ENCODE measurements at regions not wholly inside any gene's neighbourhood (a gene's known extent, or its start where the extent isn't known, plus 50 kb on each side); places are given as distances from the start of the nearest gene placed in this dataset.
A peak's percentile ranks its signal among the peaks of the same experiment; 100 is the strongest.
"Not testable (repeated sequence)": the region's sequence is repeated elsewhere in the genome, so short reads cannot be mapped to it uniquely, and the experiment has no call there.

DNA sequence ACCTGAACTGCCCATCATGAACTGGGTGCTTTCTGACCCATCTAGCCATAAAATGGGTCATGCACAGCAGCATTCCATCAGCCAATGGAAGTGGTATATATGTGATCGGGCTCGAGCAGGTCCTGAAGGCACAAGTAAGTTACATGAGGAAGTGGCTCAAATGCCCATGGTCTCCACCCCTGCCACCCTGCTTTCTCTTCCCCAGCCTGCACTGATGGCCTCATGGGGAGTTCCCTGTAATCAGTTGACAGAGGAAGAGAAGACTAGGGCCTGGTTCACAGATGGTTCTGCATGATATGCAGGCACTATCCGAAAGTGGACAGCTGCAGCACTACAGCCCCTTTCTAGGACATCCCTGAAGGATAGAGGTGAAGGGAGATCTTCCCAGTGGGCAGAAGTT lies 209.9 kb upstream of the HES1 start:
- not testable (repeated sequence) for H3K27me3 ChIP-seq (ENCODE audit: control insufficient read depth, insufficient read depth, low read length, poor library complexity, severe bottlenecking); H3K4me3 ChIP-seq (ENCODE audit: insufficient read depth, low read depth, low read length); H3K9me3 ChIP-seq (ENCODE audit: control insufficient read depth, low read length); H3K36me3 ChIP-seq (ENCODE audit: control insufficient read depth, insufficient read depth, low read length); H3K4me1 ChIP-seq (ENCODE audit: control insufficient read depth, insufficient read depth, low read length); H3K27ac ChIP-seq (ENCODE audit: insufficient read depth, low read depth, low read length, poor library complexity, severe bottlenecking)
- 96 to 100% methylated on average over 1 to 3 of the region's 3 CpGs for WGBS, 2 experiments

DNA sequence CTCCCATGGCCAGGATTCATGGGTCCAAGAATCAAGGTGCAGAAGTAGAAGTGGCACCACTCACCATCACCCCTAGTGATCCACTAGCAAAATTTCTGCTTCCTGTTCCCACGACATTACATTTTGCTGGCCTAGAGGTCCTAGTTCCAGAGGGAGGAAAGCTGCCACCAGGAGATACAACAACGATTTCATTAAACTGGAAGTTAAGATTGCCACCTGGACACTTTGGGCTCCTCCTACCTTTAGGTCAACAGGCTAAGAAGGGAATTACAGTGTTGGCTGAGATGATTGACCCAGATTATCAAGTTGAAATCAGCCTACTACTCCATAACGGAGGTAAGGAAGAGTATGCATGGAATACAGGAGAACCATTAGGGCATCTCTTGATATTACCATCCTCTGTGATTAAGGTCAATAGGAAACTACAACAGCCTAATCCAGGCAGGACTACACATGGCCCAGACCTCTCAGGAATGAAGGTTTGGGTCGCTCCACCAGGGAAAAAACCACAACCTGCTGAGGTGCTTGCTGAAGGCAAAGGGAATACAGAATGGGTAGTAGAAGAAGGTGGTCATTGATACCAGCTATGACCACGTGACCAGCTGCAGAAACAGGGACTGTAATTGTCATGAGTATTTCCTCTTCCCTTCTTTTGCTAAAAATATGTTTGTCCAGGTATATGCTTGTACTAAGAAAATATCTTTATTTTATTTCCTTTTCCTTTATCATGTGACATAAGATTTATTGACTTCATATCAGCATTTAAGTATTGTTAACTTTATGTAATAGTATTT lies 208.3 kb upstream of the HES1 start:
- not testable (repeated sequence) for H3K4me1 ChIP-seq (ENCODE audit: control insufficient read depth, insufficient read depth, low read length); H3K36me3 ChIP-seq (ENCODE audit: control insufficient read depth, insufficient read depth, low read length); H3K27ac ChIP-seq (ENCODE audit: insufficient read depth, low read depth, low read length, poor library complexity, severe bottlenecking); H3K4me3 ChIP-seq (ENCODE audit: insufficient read depth, low read depth, low read length); H3K27me3 ChIP-seq (ENCODE audit: control insufficient read depth, insufficient read depth, low read length, poor library complexity, severe bottlenecking); H3K9me3 ChIP-seq (ENCODE audit: control insufficient read depth, low read length)
- 92 to 96% methylated on average over 5 of the region's 5 CpGs for WGBS, 2 experiments

DNA sequence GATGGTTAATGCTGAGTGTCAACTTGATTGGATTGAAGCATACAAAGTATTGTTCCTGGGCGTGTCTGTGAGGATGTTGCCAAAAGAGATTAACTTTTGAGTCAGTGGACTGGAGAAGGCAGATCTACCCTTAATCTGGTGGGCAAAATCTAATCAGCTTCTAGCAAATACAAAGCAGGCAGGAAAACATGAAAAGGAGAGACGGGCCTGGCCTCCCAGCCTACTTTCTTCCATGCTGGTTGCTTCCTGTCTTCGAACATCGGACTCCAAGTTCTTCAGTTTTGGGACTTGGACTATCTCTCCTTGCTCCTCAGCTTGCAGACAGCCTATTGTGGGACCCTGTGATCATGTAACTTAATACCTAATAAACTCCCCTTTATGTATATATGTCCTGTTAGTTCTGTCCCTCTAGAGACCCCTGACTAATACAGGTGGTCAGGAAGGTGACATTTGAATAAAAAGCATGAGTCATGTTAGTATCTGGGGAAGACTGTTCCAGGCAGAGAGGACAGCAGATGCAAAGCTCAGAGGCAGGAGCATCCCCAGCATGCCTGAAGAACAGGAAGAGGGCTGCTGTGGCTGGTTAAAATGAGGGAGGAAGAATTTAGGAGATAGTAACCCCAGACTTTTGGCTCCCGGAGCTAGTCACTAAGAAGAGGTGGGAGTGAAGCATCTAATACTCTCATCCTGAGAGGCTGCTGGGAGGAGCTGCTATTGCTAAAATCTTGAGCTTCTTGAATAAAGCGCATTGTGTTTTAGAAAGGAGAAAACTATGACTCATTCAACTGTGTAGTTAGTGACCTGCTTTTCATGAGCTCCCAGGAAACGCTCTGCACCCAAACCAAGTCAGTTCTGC lies 207.4 kb upstream of the HES1 start:
- H3K9me3 ChIP-seq (ENCODE audit: control insufficient read depth, low read length), result no peaks in the 10 kb centered on the region
- H3K27me3 ChIP-seq (ENCODE audit: control insufficient read depth, insufficient read depth, low read length, poor library complexity, severe bottlenecking), result no peaks in the 10 kb centered on the region
- no peak overlapping the region for H3K4me3 ChIP-seq (ENCODE audit: insufficient read depth, low read depth, low read length)
- H3K4me1 ChIP-seq (ENCODE audit: control insufficient read depth, insufficient read depth, low read length), result no peaks in the 10 kb centered on the region
- no peaks in the 10 kb centered on the region for H3K36me3 ChIP-seq (ENCODE audit: control insufficient read depth, insufficient read depth, low read length)
- no peak overlapping the region for H3K27ac ChIP-seq (ENCODE audit: insufficient read depth, low read depth, low read length, poor library complexity, severe bottlenecking)
- 87% methylated on average over 7 of the region's 7 CpGs for WGBS, 2 experiments

DNA sequence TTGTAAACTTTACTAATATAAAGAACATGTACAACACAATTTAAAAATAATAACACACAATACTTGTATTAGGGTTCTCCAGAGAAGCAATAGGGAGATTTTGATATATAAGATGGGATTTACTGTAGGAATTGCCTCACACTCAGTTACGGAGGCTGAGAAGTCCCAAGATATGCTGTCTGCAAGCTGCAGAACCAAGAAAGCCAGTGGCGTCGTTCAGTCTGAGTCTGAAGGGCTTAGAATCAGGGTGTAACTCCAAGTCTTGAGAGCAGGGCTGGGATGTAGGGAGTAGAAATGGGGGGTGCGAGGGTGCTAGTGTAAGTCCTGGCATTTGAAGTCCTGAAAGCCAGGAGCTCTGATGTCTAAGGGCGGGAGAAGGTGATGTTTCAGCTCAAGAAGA lies 206.6 kb upstream of the HES1 start:
- Histone ChIP-seq H3K9me3 (ENCODE audit: control insufficient read depth, low read length) (no peaks in the 10 kb centered on the region), H3K4me1 (ENCODE audit: control insufficient read depth, insufficient read depth, low read length) (no peaks in the 10 kb centered on the region), H3K36me3 (ENCODE audit: control insufficient read depth, insufficient read depth, low read length) (no peaks in the 10 kb centered on the region), H3K27ac (ENCODE audit: insufficient read depth, low read depth, low read length, poor library complexity, severe bottlenecking) (no peak overlapping the region), H3K4me3 (ENCODE audit: insufficient read depth, low read depth, low read length) (no peak overlapping the region), H3K27me3 (ENCODE audit: control insufficient read depth, insufficient read depth, low read length, poor library complexity, severe bottlenecking) (no peaks in the 10 kb centered on the region)
- 92 to 94% methylated on average over 5 of the region's 5 CpGs for WGBS, 2 experiments

DNA sequence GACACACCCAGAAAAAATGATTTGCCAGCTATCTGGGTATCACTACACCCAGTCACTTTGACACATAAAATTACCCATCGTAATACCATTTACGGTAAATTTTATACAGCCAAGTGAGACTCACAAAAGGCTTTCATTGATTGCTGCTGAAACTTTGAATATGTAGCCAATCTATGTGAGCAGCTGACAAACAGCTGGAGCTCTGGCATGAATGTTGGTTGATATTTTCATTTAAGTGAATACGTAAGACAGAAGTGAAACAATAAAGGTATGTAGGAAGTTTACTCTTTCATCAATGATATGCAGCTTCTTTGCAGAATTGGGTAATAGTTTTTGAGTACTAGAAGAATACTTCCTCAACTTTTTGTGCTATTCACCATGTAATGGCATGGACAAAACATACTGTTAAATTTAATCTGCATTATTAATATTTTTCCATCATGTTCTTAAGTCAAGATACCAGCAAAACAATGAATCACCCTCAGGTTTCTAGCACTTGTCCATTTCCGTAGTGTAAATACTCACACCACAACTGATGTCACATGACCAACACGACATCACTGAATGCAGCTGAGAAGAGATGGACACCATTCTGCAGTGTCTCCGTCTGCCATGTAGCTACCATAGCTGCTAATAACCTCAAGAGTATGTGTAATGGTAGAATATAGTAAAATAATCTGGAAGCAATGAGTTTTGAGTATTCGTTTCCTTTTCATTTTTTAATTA lies 205.9 kb upstream of the HES1 start:
- no peak overlapping the region for H3K4me3 ChIP-seq (ENCODE audit: insufficient read depth, low read depth, low read length)
- H3K27ac ChIP-seq (ENCODE audit: insufficient read depth, low read depth, low read length, poor library complexity, severe bottlenecking), result no peak overlapping the region
- no peaks in the 10 kb centered on the region for H3K27me3 ChIP-seq (ENCODE audit: control insufficient read depth, insufficient read depth, low read length, poor library complexity, severe bottlenecking)
- WGBS, 2 experiments, result 80 to 98% methylated on average over 6 to 7 of the region's 7 CpGs
- H3K36me3 ChIP-seq (ENCODE audit: control insufficient read depth, insufficient read depth, low read length), result no peaks in the 10 kb centered on the region
- H3K4me1 ChIP-seq (ENCODE audit: control insufficient read depth, insufficient read depth, low read length), result no peaks in the 10 kb centered on the region
- no peaks in the 10 kb centered on the region for H3K9me3 ChIP-seq (ENCODE audit: control insufficient read depth, low read length)

DNA sequence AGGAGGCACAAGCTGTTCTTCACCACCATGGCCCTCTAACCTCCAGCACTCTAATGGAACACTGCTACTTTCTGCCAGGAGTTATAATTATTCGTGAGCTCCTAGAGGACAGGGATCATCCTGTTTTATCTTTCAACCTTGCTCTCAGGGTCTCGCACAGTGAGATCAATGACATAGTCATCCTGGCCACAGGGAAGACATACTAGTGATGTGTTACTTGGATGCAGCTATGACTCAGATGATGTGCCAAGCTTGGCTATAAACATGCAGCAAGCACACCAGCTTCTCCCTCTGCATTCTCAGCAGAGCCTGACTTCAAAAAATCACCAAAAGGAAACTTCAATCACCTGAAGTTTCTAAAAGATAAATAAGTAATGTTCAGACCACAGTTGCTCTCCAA lies 203.8 kb upstream of the HES1 start:
- H3K27ac ChIP-seq (ENCODE audit: insufficient read depth, low read depth, low read length, poor library complexity, severe bottlenecking), result no peak overlapping the region
- H3K27me3 ChIP-seq (ENCODE audit: control insufficient read depth, insufficient read depth, low read length, poor library complexity, severe bottlenecking), result no peaks in the 10 kb centered on the region

DNA sequence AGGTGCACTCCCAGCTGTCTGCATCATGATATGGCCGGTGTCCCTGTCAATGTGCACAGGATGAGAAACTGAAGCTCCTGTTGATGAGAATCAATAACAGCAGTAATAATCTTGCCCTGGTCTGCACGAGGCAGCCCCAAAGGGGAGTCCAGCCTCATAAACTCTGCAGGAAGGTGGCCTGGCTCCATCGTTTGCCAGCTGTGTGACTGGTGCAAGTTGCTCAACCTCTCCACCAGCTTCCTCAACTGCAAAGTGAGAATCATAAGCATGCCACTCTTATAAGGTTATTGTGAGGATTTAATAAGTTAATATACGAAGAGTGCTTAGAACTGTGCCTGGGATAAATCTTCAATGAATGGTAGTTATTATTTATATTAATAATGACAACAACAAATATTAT lies 203.4 kb upstream of the HES1 start:
- H3K9me3 ChIP-seq (ENCODE audit: control insufficient read depth, low read length), result no peaks in the 10 kb centered on the region
- H3K27ac ChIP-seq (ENCODE audit: insufficient read depth, low read depth, low read length, poor library complexity, severe bottlenecking), result no peak overlapping the region
- no peak overlapping the region for H3K4me3 ChIP-seq (ENCODE audit: insufficient read depth, low read depth, low read length)
- H3K27me3 ChIP-seq (ENCODE audit: control insufficient read depth, insufficient read depth, low read length, poor library complexity, severe bottlenecking), result no peaks in the 10 kb centered on the region
- no peaks in the 10 kb centered on the region for H3K4me1 ChIP-seq (ENCODE audit: control insufficient read depth, insufficient read depth, low read length)
- WGBS, 2 experiments, result 90 to 95% methylated on average over 3 of the region's 4 CpGs
- no peaks in the 10 kb centered on the region for H3K36me3 ChIP-seq (ENCODE audit: control insufficient read depth, insufficient read depth, low read length)

More for the DNA sequence above, 203.8 kb upstream of the HES1 start:
- Histone ChIP-seq H3K4me3 (ENCODE audit: insufficient read depth, low read depth, low read length) (no peak overlapping the region), H3K9me3 (ENCODE audit: control insufficient read depth, low read length) (no peaks in the 10 kb centered on the region), H3K4me1 (ENCODE audit: control insufficient read depth, insufficient read depth, low read length) (no peaks in the 10 kb centered on the region), H3K36me3 (ENCODE audit: control insufficient read depth, insufficient read depth, low read length) (no peaks in the 10 kb centered on the region)
- 97 to 100% methylated on average over 2 of the region's 2 CpGs for WGBS, 2 experiments

DNA sequence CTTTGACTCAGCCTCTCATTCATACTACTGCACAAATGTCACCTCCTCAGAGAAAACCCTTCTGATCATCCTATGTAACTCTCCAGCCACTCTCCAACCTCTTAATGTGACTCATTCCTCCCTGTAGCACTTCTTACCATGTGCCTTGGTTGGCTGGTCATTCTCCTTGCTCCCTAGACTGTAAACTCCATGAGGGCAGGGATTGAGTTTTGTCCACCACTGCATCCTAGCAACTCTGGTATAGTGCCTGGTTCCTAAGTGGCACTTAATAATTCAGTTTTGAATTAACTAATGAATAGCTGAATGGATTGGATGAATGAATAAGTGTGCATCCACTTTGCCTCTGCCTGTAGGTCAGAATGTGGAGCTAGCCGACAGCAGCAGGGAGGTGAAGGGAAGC lies 202.5 kb upstream of the HES1 start:
- no peaks in the 10 kb centered on the region for H3K36me3 ChIP-seq (ENCODE audit: control insufficient read depth, insufficient read depth, low read length)
- no peak overlapping the region for H3K27ac ChIP-seq (ENCODE audit: insufficient read depth, low read depth, low read length, poor library complexity, severe bottlenecking)
- WGBS, 2 experiments, result 94 to 100% methylated on average over 1 of the region's 1 CpG
- no peak overlapping the region for H3K4me3 ChIP-seq (ENCODE audit: insufficient read depth, low read depth, low read length)
- H3K9me3 ChIP-seq (ENCODE audit: control insufficient read depth, low read length), result no peaks in the 10 kb centered on the region
- H3K4me1 ChIP-seq (ENCODE audit: control insufficient read depth, insufficient read depth, low read length), result peaks cover 7% of the 10 kb centered on the region
- H3K27me3 ChIP-seq (ENCODE audit: control insufficient read depth, insufficient read depth, low read length, poor library complexity, severe bottlenecking), result no peaks in the 10 kb centered on the region

DNA sequence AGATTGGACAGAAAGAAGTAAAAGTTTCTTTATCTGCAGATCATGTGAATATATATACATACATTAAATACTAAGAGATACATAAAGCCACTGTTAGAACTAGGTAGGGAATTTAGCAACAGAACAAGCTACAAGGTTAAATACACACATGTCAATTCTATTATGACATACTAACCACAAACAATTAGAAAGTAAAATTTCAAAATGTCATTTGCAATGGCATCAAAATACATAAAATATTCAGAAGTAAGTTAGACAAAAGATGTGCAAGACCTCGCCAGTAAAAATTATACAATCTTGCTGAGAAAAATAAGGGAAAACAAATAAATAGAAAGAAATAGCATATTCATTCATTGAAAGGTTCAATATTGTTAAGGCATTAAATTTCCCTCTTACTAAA lies 200.0 kb upstream of the HES1 start:
- Histone ChIP-seq H3K4me3 (ENCODE audit: insufficient read depth, low read depth, low read length) (no peak overlapping the region), H3K9me3 (ENCODE audit: control insufficient read depth, low read length) (no peaks in the 10 kb centered on the region), H3K27ac (ENCODE audit: insufficient read depth, low read depth, low read length, poor library complexity, severe bottlenecking) (no peak overlapping the region), H3K27me3 (ENCODE audit: control insufficient read depth, insufficient read depth, low read length, poor library complexity, severe bottlenecking) (no peaks in the 10 kb centered on the region), H3K4me1 (ENCODE audit: control insufficient read depth, insufficient read depth, low read length) (peaks cover 15% of the 10 kb centered on the region), H3K36me3 (ENCODE audit: control insufficient read depth, insufficient read depth, low read length) (no peaks in the 10 kb centered on the region)
- no CpG with 5 or more reads among the region's 1 CpG for WGBS, 2 experiments

DNA sequence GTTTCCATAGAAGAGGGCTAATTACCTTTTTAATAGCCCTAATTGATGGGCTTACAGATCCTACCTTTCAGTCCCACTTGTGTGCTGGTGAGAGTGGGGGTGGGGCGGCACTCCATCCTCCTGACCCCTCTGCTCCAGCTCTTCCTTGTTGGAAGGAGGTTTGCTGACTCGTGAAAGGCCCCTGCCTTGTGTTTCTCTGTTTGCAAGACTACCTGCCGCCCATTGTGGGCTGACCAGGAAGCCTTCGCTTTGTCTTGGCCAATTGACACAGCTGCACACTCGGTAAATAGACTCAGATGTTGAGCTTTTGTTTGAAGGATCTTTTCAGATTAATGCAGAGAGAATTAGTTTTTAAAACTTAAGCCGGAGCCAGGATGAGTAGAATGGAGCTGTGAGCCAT lies 197.3 kb upstream of the HES1 start:
- no peaks in the 10 kb centered on the region for H3K36me3 ChIP-seq (ENCODE audit: control insufficient read depth, insufficient read depth, low read length)
- WGBS, 2 experiments, result 15 to 21% methylated on average over 6 of the region's 6 CpGs
- peak overlapping the region; percentile 52 for H3K27ac ChIP-seq (ENCODE audit: insufficient read depth, low read depth, low read length, poor library complexity, severe bottlenecking)
- no peak overlapping the region for H3K4me3 ChIP-seq (ENCODE audit: insufficient read depth, low read depth, low read length)
- H3K4me1 ChIP-seq (ENCODE audit: control insufficient read depth, insufficient read depth, low read length), result peaks cover 29% of the 10 kb centered on the region
- no peaks in the 10 kb centered on the region for H3K27me3 ChIP-seq (ENCODE audit: control insufficient read depth, insufficient read depth, low read length, poor library complexity, severe bottlenecking)
- no peaks in the 10 kb centered on the region for H3K9me3 ChIP-seq (ENCODE audit: control insufficient read depth, low read length)
